ENCODE measurements at regions not wholly inside any gene's neighbourhood (a gene's known extent, or its start where the extent isn't known, plus 50 kb on each side); places are given as distances from the start of the nearest gene placed in this dataset.

GRCh38 chr9:28272127-28272526 is 698.8 kb upstream of the C9orf72 start:
- H3K36me3 ChIP-seq (ENCODE audit: control insufficient read depth, insufficient read depth, low read length): no peaks in the 10 kb centered on the region
- H3K27ac ChIP-seq (ENCODE audit: insufficient read depth, low read depth, low read length, poor library complexity, severe bottlenecking): no peak overlapping the region
- H3K4me3 ChIP-seq (ENCODE audit: insufficient read depth, low read depth, low read length): no peak overlapping the region
- H3K9me3 ChIP-seq (ENCODE audit: control insufficient read depth, low read length): no peaks in the 10 kb centered on the region
- WGBS, 2 experiments: 91 to 93% methylated on average over 4 of the region's 4 CpGs
- no peaks in the 10 kb centered on the region for H3K27me3 ChIP-seq (ENCODE audit: control insufficient read depth, insufficient read depth, low read length, poor library complexity, severe bottlenecking)
- H3K4me1 ChIP-seq (ENCODE audit: control insufficient read depth, insufficient read depth, low read length): no peaks in the 10 kb centered on the region

- no peaks in the 10 kb centered on the region for H3K36me3 ChIP-seq (ENCODE audit: control insufficient read depth, insufficient read depth, low read length)
- no peak overlapping the region for H3K27ac ChIP-seq (ENCODE audit: insufficient read depth, low read depth, low read length, poor library complexity, severe bottlenecking)
- no peaks in the 10 kb centered on the region for H3K9me3 ChIP-seq (ENCODE audit: control insufficient read depth, low read length)
- 92 to 96% methylated on average over 4 of the region's 4 CpGs for WGBS, 2 experiments
- no peak overlapping the region for H3K4me3 ChIP-seq (ENCODE audit: insufficient read depth, low read depth, low read length)
- H3K4me1 ChIP-seq (ENCODE audit: control insufficient read depth, insufficient read depth, low read length): no peaks in the 10 kb centered on the region
- no peaks in the 10 kb centered on the region for H3K27me3 ChIP-seq (ENCODE audit: control insufficient read depth, insufficient read depth, low read length, poor library complexity, severe bottlenecking)
Measured at GRCh38 chr9:28287455-28287854, 714.2 kb upstream of the C9orf72 start.

DNA sequence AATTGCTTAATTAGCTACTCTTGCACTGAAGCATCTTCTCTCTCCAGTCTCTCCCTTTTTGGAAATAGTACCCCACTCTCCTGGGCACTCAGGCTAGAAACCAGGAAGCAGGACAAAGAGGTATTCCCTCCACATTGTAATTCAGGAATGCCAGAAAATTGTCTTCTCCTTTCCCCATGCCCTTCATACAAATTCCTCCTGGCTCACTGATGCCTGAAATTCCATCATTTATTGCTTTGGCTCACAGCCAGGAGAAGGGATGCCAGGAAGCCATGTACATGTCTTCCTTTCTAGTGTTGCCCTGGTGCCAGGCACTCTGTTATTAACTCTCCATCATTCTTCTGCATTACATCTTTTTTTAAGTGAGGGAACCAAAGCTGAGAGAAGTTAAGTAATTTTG is 716.5 kb upstream of the C9orf72 start:
- H3K9me3 ChIP-seq (ENCODE audit: control insufficient read depth, low read length): no peaks in the 10 kb centered on the region

GRCh38 chr9:28293369-28294090 is 720.2 kb upstream of the C9orf72 start:
- Histone ChIP-seq H3K9me3 (ENCODE audit: control insufficient read depth, low read length) (no peaks in the 10 kb centered on the region), H3K27me3 (ENCODE audit: control insufficient read depth, insufficient read depth, low read length, poor library complexity, severe bottlenecking) (no peaks in the 10 kb centered on the region), H3K4me3 (ENCODE audit: insufficient read depth, low read depth, low read length) (no peak overlapping the region), H3K36me3 (ENCODE audit: control insufficient read depth, insufficient read depth, low read length) (no peaks in the 10 kb centered on the region), H3K4me1 (ENCODE audit: control insufficient read depth, insufficient read depth, low read length) (no peaks in the 10 kb centered on the region), H3K27ac (ENCODE audit: insufficient read depth, low read depth, low read length, poor library complexity, severe bottlenecking) (no peak overlapping the region)
- WGBS, 2 experiments: 93 to 100% methylated on average over 2 to 3 of the region's 3 CpGs

More for the DNA sequence above, 716.5 kb upstream of the C9orf72 start:
- no peak overlapping the region for H3K27ac ChIP-seq (ENCODE audit: insufficient read depth, low read depth, low read length, poor library complexity, severe bottlenecking)
- H3K36me3 ChIP-seq (ENCODE audit: control insufficient read depth, insufficient read depth, low read length): no peaks in the 10 kb centered on the region
- no peaks in the 10 kb centered on the region for H3K4me1 ChIP-seq (ENCODE audit: control insufficient read depth, insufficient read depth, low read length)
- H3K27me3 ChIP-seq (ENCODE audit: control insufficient read depth, insufficient read depth, low read length, poor library complexity, severe bottlenecking): no peaks in the 10 kb centered on the region
- H3K4me3 ChIP-seq (ENCODE audit: insufficient read depth, low read depth, low read length): no peak overlapping the region

- H3K4me3 ChIP-seq (ENCODE audit: insufficient read depth, low read depth, low read length): no peak overlapping the region
- H3K27me3 ChIP-seq (ENCODE audit: control insufficient read depth, insufficient read depth, low read length, poor library complexity, severe bottlenecking): no peaks in the 10 kb centered on the region
- H3K27ac ChIP-seq (ENCODE audit: insufficient read depth, low read depth, low read length, poor library complexity, severe bottlenecking): no peak overlapping the region
- H3K4me1 ChIP-seq (ENCODE audit: control insufficient read depth, insufficient read depth, low read length): no peaks in the 10 kb centered on the region
- no peaks in the 10 kb centered on the region for H3K9me3 ChIP-seq (ENCODE audit: control insufficient read depth, low read length)
- H3K36me3 ChIP-seq (ENCODE audit: control insufficient read depth, insufficient read depth, low read length): no peaks in the 10 kb centered on the region
Measured at GRCh38 chr9:28301281-28301680, 728.0 kb upstream of the C9orf72 start.

DNA sequence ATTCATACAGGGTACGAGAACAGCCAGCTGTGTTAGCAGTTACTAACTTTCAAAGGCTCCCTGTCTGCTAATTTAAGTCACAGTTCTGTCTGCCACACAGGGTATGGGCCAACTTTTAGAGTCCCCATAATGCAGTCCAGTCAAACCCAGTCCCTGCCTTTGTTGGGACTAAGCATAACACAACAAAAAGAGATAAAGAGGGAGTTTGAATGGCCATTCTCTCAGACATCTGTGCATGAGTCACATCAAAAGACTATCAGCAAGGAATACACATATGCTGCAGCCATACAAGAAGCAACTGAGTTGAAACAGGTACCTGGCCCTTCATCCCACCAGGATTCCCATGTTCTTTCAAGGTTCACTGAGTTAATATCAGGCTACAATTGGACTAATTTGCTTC is 744.5 kb upstream of the C9orf72 start:
- Histone ChIP-seq H3K27ac (ENCODE audit: insufficient read depth, low read depth, low read length, poor library complexity, severe bottlenecking) (no peak overlapping the region), H3K4me1 (ENCODE audit: control insufficient read depth, insufficient read depth, low read length) (peaks cover 4% of the 10 kb centered on the region), H3K9me3 (ENCODE audit: control insufficient read depth, low read length) (no peaks in the 10 kb centered on the region), H3K27me3 (ENCODE audit: control insufficient read depth, insufficient read depth, low read length, poor library complexity, severe bottlenecking) (no peaks in the 10 kb centered on the region), H3K4me3 (ENCODE audit: insufficient read depth, low read depth, low read length) (no peak overlapping the region), H3K36me3 (ENCODE audit: control insufficient read depth, insufficient read depth, low read length) (no peaks in the 10 kb centered on the region)
- 70 to 93% methylated on average over 1 of the region's 1 CpG for WGBS, 2 experiments

DNA sequence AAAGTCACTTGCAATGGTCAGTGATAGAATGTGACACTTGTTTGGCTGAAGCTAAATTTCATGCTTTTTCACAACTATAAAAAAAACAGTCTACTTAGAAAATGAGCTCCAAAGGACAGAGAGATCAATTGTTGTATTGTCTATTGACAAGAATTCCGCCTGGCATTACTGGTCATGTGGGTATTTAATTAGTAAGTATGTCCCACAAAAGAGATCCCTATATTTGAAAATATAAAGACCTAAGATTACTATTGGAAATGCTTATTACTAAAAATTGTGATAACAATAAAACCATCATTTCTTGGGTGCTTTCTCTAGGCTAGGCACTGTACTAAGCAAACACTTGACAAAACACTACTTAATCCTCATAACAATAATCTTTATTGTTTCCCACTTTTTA is 745.2 kb upstream of the C9orf72 start:
- H3K27ac ChIP-seq (ENCODE audit: insufficient read depth, low read depth, low read length, poor library complexity, severe bottlenecking): no peak overlapping the region
- peaks cover 4% of the 10 kb centered on the region for H3K4me1 ChIP-seq (ENCODE audit: control insufficient read depth, insufficient read depth, low read length)
- WGBS, 2 experiments: 50% methylated on average over 1 of the region's 1 CpG; no CpG with 5 or more reads in 1 of the 2 experiments
- H3K27me3 ChIP-seq (ENCODE audit: control insufficient read depth, insufficient read depth, low read length, poor library complexity, severe bottlenecking): no peaks in the 10 kb centered on the region
- H3K4me3 ChIP-seq (ENCODE audit: insufficient read depth, low read depth, low read length): no peak overlapping the region
- no peaks in the 10 kb centered on the region for H3K9me3 ChIP-seq (ENCODE audit: control insufficient read depth, low read length)
- no peaks in the 10 kb centered on the region for H3K36me3 ChIP-seq (ENCODE audit: control insufficient read depth, insufficient read depth, low read length)

DNA sequence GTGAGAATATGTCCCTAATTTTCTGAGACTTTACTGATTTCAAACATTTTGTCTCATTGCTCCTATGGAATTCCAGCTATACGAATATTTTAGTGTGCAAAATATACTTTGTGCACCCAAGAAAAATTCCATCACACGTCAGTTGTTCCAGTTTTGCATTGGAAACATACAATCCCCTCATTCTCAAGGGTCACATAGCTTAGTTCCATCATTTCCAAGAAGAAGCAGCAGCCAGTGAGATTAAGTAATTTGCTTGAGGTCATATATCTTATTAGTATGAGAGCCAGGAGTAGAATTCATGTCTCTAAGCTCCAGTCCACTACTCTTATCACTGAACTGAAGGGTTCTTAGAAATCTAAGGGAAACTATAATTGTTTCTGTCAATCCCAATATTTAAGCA is 746.7 kb upstream of the C9orf72 start:
- Histone ChIP-seq H3K4me3 (ENCODE audit: insufficient read depth, low read depth, low read length) (no peak overlapping the region), H3K9me3 (ENCODE audit: control insufficient read depth, low read length) (no peaks in the 10 kb centered on the region), H3K4me1 (ENCODE audit: control insufficient read depth, insufficient read depth, low read length) (peaks cover 4% of the 10 kb centered on the region), H3K27me3 (ENCODE audit: control insufficient read depth, insufficient read depth, low read length, poor library complexity, severe bottlenecking) (no peaks in the 10 kb centered on the region), H3K27ac (ENCODE audit: insufficient read depth, low read depth, low read length, poor library complexity, severe bottlenecking) (no peak overlapping the region), H3K36me3 (ENCODE audit: control insufficient read depth, insufficient read depth, low read length) (no peaks in the 10 kb centered on the region)
- 87 to 95% methylated on average over 2 of the region's 2 CpGs for WGBS, 2 experiments

GRCh38 chr9:28320616-28321015 is 747.3 kb upstream of the C9orf72 start:
- no peak overlapping the region for H3K4me3 ChIP-seq (ENCODE audit: insufficient read depth, low read depth, low read length)
- H3K9me3 ChIP-seq (ENCODE audit: control insufficient read depth, low read length): no peaks in the 10 kb centered on the region
- H3K36me3 ChIP-seq (ENCODE audit: control insufficient read depth, insufficient read depth, low read length): no peaks in the 10 kb centered on the region
- WGBS, 2 experiments: 64 to 75% methylated on average over 4 to 5 of the region's 5 CpGs
- no peaks in the 10 kb centered on the region for H3K27me3 ChIP-seq (ENCODE audit: control insufficient read depth, insufficient read depth, low read length, poor library complexity, severe bottlenecking)
- no peak overlapping the region for H3K27ac ChIP-seq (ENCODE audit: insufficient read depth, low read depth, low read length, poor library complexity, severe bottlenecking)
- peaks cover 4% of the 10 kb centered on the region for H3K4me1 ChIP-seq (ENCODE audit: control insufficient read depth, insufficient read depth, low read length)

DNA sequence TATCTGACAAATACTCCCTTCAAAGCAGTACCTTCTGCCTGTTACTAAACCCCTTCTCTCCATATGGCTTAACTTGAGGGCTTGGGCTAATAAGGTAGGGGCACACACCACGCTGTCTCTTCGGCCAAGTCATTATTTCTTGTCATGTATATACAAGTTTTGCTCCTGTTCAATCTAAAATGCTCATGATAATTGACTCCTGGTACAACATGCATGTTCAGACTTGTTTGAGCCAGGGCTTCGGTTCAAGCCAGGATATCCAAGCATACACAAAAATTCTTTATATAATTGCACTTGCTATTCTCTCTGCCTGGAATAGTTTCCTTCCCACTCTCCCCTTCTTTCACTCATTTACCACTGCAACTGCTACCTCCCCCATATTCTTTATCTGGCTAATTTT is 756.0 kb upstream of the C9orf72 start:
- H3K27ac ChIP-seq (ENCODE audit: insufficient read depth, low read depth, low read length, poor library complexity, severe bottlenecking): no peak overlapping the region
- no peaks in the 10 kb centered on the region for H3K36me3 ChIP-seq (ENCODE audit: control insufficient read depth, insufficient read depth, low read length)
- H3K9me3 ChIP-seq (ENCODE audit: control insufficient read depth, low read length): no peaks in the 10 kb centered on the region
- H3K4me1 ChIP-seq (ENCODE audit: control insufficient read depth, insufficient read depth, low read length): no peaks in the 10 kb centered on the region
- no peaks in the 10 kb centered on the region for H3K27me3 ChIP-seq (ENCODE audit: control insufficient read depth, insufficient read depth, low read length, poor library complexity, severe bottlenecking)
- 95 to 96% methylated on average over 3 of the region's 3 CpGs for WGBS, 2 experiments
- no peak overlapping the region for H3K4me3 ChIP-seq (ENCODE audit: insufficient read depth, low read depth, low read length)

DNA sequence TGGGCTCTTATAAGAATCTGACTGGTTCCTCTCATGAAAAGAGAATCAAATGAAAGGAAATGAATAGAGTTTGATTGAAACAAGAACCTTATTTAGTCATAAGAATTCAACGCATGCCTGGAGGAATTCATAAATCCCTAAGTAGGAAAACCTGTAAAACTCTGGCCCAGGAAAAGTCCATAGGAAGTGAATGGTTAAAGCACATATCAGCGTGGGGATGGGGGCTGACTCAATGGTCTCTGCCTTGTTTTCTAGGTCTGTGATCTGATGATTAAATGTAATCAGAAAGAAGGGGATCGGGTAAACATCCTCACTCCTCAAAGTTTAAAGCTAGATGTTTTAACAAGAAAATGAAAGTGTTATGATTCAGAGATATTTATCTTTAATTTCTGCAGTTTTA is 759.4 kb upstream of the C9orf72 start:
- Histone ChIP-seq H3K27ac (ENCODE audit: insufficient read depth, low read depth, low read length, poor library complexity, severe bottlenecking) (no peak overlapping the region), H3K4me3 (ENCODE audit: insufficient read depth, low read depth, low read length) (no peak overlapping the region), H3K36me3 (ENCODE audit: control insufficient read depth, insufficient read depth, low read length) (no peaks in the 10 kb centered on the region), H3K9me3 (ENCODE audit: control insufficient read depth, low read length) (no peaks in the 10 kb centered on the region), H3K27me3 (ENCODE audit: control insufficient read depth, insufficient read depth, low read length, poor library complexity, severe bottlenecking) (no peaks in the 10 kb centered on the region), H3K4me1 (ENCODE audit: control insufficient read depth, insufficient read depth, low read length) (no peaks in the 10 kb centered on the region)
- WGBS, 2 experiments: 90 to 96% methylated on average over 3 of the region's 3 CpGs

Measured in ectodermal cell (in vitro differentiated cells).